22Rv1 (cell line): ENCODE measurements at regions not wholly inside any gene's neighbourhood (a gene's known extent, or its start where the extent isn't known, plus 50 kb on each side); places are given as distances from the start of the nearest gene placed in this dataset.

Source experiments
- ZFX ChIP-seq: fragments of 450-650 bp; IDR thresholded peaks from 2 replicates; pipeline ENCODE4 v1.6.1; 2017; ENCODE audit warnings: antibody characterized with exemption, borderline replicate concordance
- TF ChIP-seq, protein P1 (sequence below): fragments of 450-650 bp; IDR thresholded peaks from 2 replicates; pipeline ENCODE4 v1.5.1; 2017; ENCODE audit warnings: mild to moderate bottlenecking

DNA sequence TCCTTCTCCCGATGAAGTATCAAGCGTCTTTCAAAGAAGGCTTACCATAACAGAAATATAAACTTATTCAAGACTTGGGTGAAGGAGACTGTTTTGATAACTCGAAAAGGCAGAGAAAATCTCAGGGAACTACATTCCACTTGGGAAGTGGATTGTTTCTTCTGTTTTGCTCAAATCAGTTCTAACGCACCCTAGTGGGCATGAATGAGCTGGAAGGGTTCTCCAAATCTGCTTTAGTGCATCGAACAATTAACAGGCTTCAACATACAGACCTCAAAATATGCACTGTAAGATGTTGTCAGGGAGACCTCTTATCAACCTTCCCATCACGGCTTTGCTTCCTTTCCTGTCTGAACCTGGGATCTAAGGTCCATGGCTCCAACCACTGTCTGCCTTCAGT is 392.5 kb downstream of the CD83 start:
- TF ChIP-seq, protein P1, sequence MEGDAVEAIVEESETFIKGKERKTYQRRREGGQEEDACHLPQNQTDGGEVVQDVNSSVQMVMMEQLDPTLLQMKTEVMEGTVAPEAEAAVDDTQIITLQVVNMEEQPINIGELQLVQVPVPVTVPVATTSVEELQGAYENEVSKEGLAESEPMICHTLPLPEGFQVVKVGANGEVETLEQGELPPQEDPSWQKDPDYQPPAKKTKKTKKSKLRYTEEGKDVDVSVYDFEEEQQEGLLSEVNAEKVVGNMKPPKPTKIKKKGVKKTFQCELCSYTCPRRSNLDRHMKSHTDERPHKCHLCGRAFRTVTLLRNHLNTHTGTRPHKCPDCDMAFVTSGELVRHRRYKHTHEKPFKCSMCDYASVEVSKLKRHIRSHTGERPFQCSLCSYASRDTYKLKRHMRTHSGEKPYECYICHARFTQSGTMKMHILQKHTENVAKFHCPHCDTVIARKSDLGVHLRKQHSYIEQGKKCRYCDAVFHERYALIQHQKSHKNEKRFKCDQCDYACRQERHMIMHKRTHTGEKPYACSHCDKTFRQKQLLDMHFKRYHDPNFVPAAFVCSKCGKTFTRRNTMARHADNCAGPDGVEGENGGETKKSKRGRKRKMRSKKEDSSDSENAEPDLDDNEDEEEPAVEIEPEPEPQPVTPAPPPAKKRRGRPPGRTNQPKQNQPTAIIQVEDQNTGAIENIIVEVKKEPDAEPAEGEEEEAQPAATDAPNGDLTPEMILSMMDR: no peak
- no peak for TF ChIP-seq ZFX
